Esophagus (tissue), 2 donors: ENCODE measurements at regions not wholly inside any gene's neighbourhood (a gene's known extent, or its start where the extent isn't known, plus 50 kb on each side); places are given as distances from the start of the nearest gene placed in this dataset.
A peak's percentile ranks its signal among the peaks of the same experiment; 100 is the strongest.

Experiments
- H3K27ac ChIP-seq, 2 donors: one replicate each; pipeline ENCODE4 v1.5.1; 2013; ENCODE audit warnings: low read depth in 2 of 2, mild to moderate bottlenecking in 2 of 2, inconsistent platforms in 1 of 2, low read length in 1 of 2, moderate library complexity in 1 of 2
- H3K27me3 ChIP-seq, 2 donors: one replicate each; pipeline ENCODE4 v1.6.1; 2013; ENCODE audit warnings: low read length in 2 of 2, control low read depth in 1 of 2, mild to moderate bottlenecking in 1 of 2; ENCODE audit not compliant: insufficient read depth in 2 of 2, control insufficient read depth in 1 of 2
- H3K36me3 ChIP-seq, 2 donors: one replicate each; pipeline ENCODE4 v1.6.1; 2013; ENCODE audit warnings: low read length in 1 of 2; ENCODE audit not compliant: control insufficient read depth in 2 of 2, insufficient read depth in 2 of 2
- H3K4me1 ChIP-seq, 2 donors: one replicate each; pipeline ENCODE4 v1.6.1; 2013; ENCODE audit warnings: low read length in 1 of 2; ENCODE audit not compliant: control insufficient read depth in 2 of 2, insufficient read depth in 2 of 2
- H3K4me3 ChIP-seq, 2 donors: one replicate each; pipeline ENCODE4 v1.5.1; 2013; ENCODE audit warnings: low read length in 2 of 2, mild to moderate bottlenecking in 2 of 2, low read depth in 1 of 2, moderate library complexity in 1 of 2
- H3K9me3 ChIP-seq, 2 donors: one replicate each; pipeline ENCODE4 v1.6.1; 2013; ENCODE audit warnings: mild to moderate bottlenecking in 2 of 2, low read depth in 1 of 2, low read length in 1 of 2, moderate library complexity in 1 of 2; ENCODE audit not compliant: control insufficient read depth in 2 of 2, insufficient read depth in 1 of 2
- whole genome bisulfite sequencing, 2 donors: extraction: QIAGEN DNeasy Blood & Tissue Kit; methylation state at CpG; one replicate each; pipeline ENCODE4 v1.1.7; 2013; 5-methylcytosine and 5-hydroxymethylcytosine counted together
- donor health status: healthy with polysubstance abuse.
- donor health status: Bipolar disorder and iron deficiency.

DNA sequence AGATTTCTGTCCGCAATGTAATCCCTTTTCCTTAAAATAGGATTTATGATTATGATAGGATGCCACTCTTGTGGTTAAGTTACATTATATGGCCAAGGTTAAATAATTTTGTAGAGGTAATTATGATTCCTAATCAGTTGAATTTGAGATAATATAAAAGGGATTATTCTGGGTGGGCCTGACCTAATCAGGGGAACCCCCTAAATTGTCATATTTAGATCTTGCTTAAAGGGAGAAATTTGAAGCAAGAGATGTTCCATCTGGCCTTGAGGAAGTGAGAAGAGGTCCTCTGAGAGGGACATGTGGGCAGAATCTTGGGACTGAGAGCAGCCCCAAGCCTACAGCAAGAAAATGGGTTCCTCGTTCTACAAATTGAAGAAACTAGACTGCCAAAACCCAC is 1550.1 kb upstream of the TENM4 start:
- WGBS, 2 donors = 95 to 97% methylated on average over 2 of the region's 2 CpGs
- Histone ChIP-seq H3K4me1 (no peaks in the 10 kb centered on the region), H3K9me3 (no peaks in the 10 kb centered on the region), H3K36me3 (no peaks in the 10 kb centered on the region), H3K27ac (no peak overlapping the region), H3K4me3 (no peak overlapping the region), H3K27me3 (no peaks in the 10 kb centered on the region)

DNA sequence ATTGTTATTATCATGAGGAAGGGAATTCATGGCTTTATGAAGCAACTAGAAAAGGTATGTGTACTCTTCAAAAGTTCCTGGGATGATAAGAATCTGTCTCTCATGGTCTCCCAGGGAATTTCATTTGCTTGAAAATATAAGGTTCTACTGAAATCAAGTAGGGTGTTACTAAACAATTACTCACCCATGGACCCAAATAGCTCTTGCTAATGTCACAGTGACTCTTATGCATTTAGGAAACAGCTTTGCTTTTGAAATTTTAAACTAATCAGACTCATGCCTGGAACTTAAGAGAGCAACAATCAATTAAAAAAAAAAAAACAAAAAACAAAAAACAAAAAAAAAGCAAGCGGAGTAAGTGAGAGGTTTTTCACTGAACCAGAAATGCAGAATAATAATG is 1546.3 kb upstream of the TENM4 start:
- Histone ChIP-seq H3K9me3 (no peaks in the 10 kb centered on the region), H3K27me3 (no peaks in the 10 kb centered on the region), H3K4me3 (no peak overlapping the region), H3K27ac (no peak overlapping the region), H3K36me3 (no peaks in the 10 kb centered on the region), H3K4me1 (no peaks in the 10 kb centered on the region)
- 94% methylated on average over 1 of the region's 1 CpG for WGBS, 2 donors

- no peak overlapping the region for H3K27ac ChIP-seq
- H3K4me1 ChIP-seq = no peaks in the 10 kb centered on the region
- H3K36me3 ChIP-seq = no peaks in the 10 kb centered on the region
- no peak overlapping the region for H3K4me3 ChIP-seq
- 83 to 90% methylated on average over 1 of the region's 1 CpG for WGBS, 2 donors
- H3K9me3 ChIP-seq = no peaks in the 10 kb centered on the region
- H3K27me3 ChIP-seq = no peaks in the 10 kb centered on the region
Measured at GRCh38 chr11:80986421-80987074, 1545.7 kb upstream of the TENM4 start.

DNA sequence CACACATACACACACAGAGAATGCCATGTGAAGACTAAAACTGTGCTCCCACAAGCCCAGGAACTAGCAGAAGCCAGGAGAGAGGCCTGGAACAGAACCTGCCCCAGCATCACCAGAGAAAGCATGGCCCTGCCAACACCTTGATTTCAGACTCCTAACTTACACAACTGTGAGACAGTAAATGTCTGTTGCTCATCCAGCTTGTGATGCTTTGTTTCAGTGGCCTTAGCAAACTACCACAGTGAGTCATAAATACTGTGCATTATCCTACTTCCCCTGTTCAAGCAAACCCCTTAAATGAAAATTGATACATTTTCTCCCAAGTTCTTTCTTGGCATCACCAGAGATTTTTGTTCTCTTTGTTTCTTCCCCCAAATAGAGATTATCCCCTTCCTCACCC is 1539.4 kb upstream of the TENM4 start:
- Histone ChIP-seq H3K9me3 (no peaks in the 10 kb centered on the region), H3K4me1 (no peaks in the 10 kb centered on the region), H3K27me3 (no peaks in the 10 kb centered on the region), H3K27ac (no peak overlapping the region), H3K4me3 (no peak overlapping the region), H3K36me3 (no peaks in the 10 kb centered on the region)

DNA sequence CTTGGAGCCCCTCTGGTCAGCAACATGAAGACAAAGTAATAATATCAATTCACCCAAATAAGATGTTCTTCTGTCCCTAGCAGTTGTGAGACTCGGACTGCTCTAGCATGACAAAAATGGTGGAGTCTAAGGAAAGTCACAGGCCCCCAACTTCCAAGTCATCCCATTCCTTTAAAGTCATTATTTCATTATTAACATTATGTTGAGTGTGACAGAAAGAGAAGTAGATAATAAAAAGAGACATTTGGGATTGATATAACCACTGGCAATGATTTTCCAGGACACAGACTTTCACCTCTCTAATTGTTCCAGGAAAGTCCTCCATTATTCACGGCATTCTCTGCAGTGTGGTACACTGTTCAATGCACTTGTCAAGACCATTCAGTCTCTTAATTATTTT is 1533.0 kb upstream of the TENM4 start:
- Histone ChIP-seq H3K9me3 (no peaks in the 10 kb centered on the region), H3K27me3 (no peaks in the 10 kb centered on the region), H3K36me3 (no peaks in the 10 kb centered on the region), H3K27ac (no peak overlapping the region), H3K4me3 (no peak overlapping the region), H3K4me1 (no peaks in the 10 kb centered on the region)
- WGBS, 2 donors = 90 to 95% methylated on average over 2 of the region's 2 CpGs

- Histone ChIP-seq H3K9me3 (no peaks in the 10 kb centered on the region), H3K36me3 (no peaks in the 10 kb centered on the region), H3K27ac (no peak overlapping the region), H3K27me3 (no peaks in the 10 kb centered on the region), H3K4me3 (no peak overlapping the region), H3K4me1 (no peaks in the 10 kb centered on the region)
Measured at GRCh38 chr11:80970037-80970436, 1529.2 kb upstream of the TENM4 start.

DNA sequence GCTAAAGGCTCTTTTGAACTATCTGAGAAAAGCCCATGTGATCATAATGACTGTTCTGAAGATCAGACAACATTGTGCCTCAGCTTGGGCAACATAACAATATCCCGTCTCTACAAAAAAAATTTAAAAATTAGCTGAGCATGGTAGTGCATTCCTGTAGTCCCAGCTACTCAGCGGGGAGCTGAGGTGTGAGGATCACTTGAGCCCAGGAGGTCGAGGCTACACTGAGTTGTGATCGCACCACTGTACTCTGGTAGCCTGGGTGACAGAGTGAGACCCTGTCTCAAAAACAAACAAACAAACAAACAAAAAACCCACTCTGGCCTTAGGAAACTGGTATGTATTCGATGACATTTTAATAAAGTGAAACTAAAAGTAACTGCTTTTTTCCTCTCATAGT is 1526.8 kb upstream of the TENM4 start:
- Histone ChIP-seq H3K36me3 (no peaks in the 10 kb centered on the region), H3K4me3 (no peak overlapping the region), H3K9me3 (no peaks in the 10 kb centered on the region), H3K4me1 (no peaks in the 10 kb centered on the region), H3K27me3 (no peaks in the 10 kb centered on the region), H3K27ac (no peak overlapping the region)
- WGBS, 2 donors = 82% methylated on average over 5 of the region's 5 CpGs

DNA sequence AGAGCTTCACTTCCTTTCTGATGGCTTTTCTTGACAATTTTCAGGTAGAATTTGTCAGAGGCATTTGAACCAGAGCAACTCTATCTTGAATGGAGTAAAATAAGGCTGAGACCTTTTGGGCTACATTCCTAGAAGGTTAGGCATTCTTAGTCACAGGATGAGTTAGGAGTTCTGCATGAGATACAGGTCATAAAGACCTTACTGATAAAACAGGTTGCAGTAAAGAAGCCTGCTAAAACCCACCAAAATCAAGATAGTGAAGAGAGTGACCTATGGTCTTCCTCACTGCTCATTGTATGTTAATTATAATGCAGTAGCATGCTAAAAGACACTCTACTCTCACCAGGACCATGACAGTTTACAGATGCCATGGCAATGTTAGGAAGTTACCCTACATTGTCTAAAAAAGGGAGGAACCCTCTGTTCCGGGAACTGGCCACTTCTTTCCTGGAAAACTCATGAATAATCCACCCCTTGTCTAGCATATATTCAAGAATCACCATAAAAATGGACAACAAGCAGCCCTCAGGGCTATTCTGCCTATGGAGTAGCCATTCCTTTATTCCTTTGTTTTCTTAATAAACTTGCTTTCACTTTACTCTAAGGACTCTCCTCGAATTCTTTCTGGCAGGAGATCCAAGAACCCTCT is 1519.7 kb upstream of the TENM4 start:
- H3K4me1 ChIP-seq = no peaks in the 10 kb centered on the region
- H3K4me3 ChIP-seq = no peak overlapping the region
- WGBS, 2 donors = 70 to 72% methylated on average over 2 of the region's 2 CpGs
- H3K36me3 ChIP-seq = no peaks in the 10 kb centered on the region
- no peaks in the 10 kb centered on the region for H3K27me3 ChIP-seq
- no peaks in the 10 kb centered on the region for H3K9me3 ChIP-seq
- H3K27ac ChIP-seq = no peak overlapping the region

DNA sequence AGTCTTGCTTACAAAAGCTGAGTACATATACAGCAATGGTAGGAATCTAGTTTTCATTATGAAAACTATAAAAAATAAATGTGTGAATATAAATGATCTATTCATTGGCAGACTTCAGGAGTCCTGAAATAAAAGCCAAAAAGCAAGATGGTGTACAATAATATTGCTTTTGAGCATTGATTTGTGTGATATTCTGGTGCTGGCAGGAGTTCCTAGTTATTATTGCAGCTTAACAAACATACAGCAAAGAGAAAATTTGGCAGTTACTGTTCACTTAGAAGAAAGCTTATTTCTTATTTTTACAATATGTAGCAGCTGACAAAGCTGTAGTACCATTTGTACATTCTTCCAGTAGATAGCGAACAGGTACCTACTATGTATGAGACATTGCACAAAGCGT is 1518.9 kb upstream of the TENM4 start:
- Histone ChIP-seq H3K9me3 (no peaks in the 10 kb centered on the region), H3K4me1 (no peaks in the 10 kb centered on the region), H3K27ac (no peak overlapping the region), H3K27me3 (no peaks in the 10 kb centered on the region), H3K4me3 (no peak overlapping the region), H3K36me3 (no peaks in the 10 kb centered on the region)
- 90 to 94% methylated on average over 2 of the region's 2 CpGs for WGBS, 2 donors

DNA sequence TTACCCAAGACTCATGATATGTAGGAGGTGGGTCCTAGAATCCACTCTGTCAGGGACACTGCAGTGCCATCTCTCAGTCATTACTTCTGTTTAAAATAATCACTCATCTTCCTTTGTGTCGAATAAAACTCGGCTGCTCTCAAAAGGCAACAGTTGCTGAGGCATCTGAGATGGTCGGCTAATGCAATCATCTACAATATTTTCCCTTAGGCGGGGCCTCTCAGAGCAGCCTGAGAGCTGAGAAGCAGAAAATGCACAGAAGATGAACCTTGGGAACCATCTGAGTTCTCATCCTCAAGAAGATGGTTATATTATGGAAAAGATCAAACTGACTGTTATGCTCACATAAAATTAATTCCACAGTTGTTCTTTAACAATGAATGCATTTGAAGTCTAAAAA is 1518.2 kb upstream of the TENM4 start:
- no peaks in the 10 kb centered on the region for H3K27me3 ChIP-seq
- H3K36me3 ChIP-seq = no peaks in the 10 kb centered on the region
- H3K27ac ChIP-seq = peak overlapping the region in 1 of 2 donors; percentile 59
- 60 to 68% methylated on average over 4 of the region's 4 CpGs for WGBS, 2 donors
- H3K4me3 ChIP-seq = no peak overlapping the region
- H3K4me1 ChIP-seq = no peaks in the 10 kb centered on the region
- no peaks in the 10 kb centered on the region for H3K9me3 ChIP-seq
